Hepatocyte (in vitro differentiated cells): ENCODE measurements at regions not wholly inside any gene's neighbourhood (a gene's known extent, or its start where the extent isn't known, plus 50 kb on each side); places are given as distances from the start of the nearest gene placed in this dataset.

Experiments
- DNase-seq: peaks from one replicate; pipeline ENCODE4 v3.0.0-alpha.2; 2016; ENCODE audit warnings: low spot score
- H2AFZ ChIP-seq: fragments of 200-600 bp; sonication (generic); 2 replicates; pipeline ENCODE4 v1.6.0; 2016; ENCODE audit warnings: antibody characterized with exemption, mild to moderate bottlenecking
- H3K27ac ChIP-seq: fragments of 200-600 bp; sonication (generic); 2 replicates; pipeline ENCODE4 v1.5.1; 2016; ENCODE audit warnings: mild to moderate bottlenecking
- H3K27me3 ChIP-seq: fragments of 200-600 bp; sonication (generic); 2 replicates; pipeline ENCODE4 v1.6.1; 2016
- H3K36me3 ChIP-seq: fragments of 200-600 bp; sonication (generic); replicated peaks from 2 replicates; pipeline ENCODE4 v1.5.1; 2016; ENCODE audit warnings: low read depth; ENCODE audit not compliant: insufficient read depth
- H3K4me1 ChIP-seq: fragments of 200-600 bp; sonication (generic); 2 replicates; pipeline ENCODE4 v1.5.1; 2016; ENCODE audit warnings: mild to moderate bottlenecking, moderate library complexity; ENCODE audit not compliant: insufficient read depth
- H3K4me2 ChIP-seq: fragments of 200-600 bp; sonication (generic); 2 replicates; pipeline ENCODE4 v1.6.0; 2016
- H3K4me3 ChIP-seq: fragments of 200-600 bp; sonication (generic); 2 replicates; pipeline ENCODE4 v1.5.1; 2016; ENCODE audit warnings: mild to moderate bottlenecking
- H3K79me2 ChIP-seq: fragments of 200-600 bp; sonication (generic); 2 replicates; pipeline ENCODE4 v1.6.0; 2017; ENCODE audit warnings: mild to moderate bottlenecking
- H3K9me2 ChIP-seq: fragments of 200-600 bp; sonication (generic); replicated peaks from 2 replicates; pipeline ENCODE4 v1.6.0; 2017; ENCODE audit warnings: mild to moderate bottlenecking; ENCODE audit not compliant: insufficient read depth
- H3K9me3 ChIP-seq: fragments of 200-600 bp; sonication (generic); 2 replicates; pipeline ENCODE4 v1.5.1; 2016; ENCODE audit warnings: low read depth, mild to moderate bottlenecking
- H4K20me1 ChIP-seq: fragments of 200-600 bp; sonication (generic); 2 replicates; pipeline ENCODE4 v1.6.0; 2016; ENCODE audit warnings: mild to moderate bottlenecking; ENCODE audit not compliant: insufficient read depth, poor library complexity, severe bottlenecking
- EZH2 ChIP-seq: fragments of 200-600 bp; sonication (generic); IDR thresholded peaks from 2 replicates; pipeline ENCODE4 v1.6.1; 2016; ENCODE audit warnings: antibody characterized with exemption, mild to moderate bottlenecking, borderline replicate concordance
- EZH2phosphoT487 ChIP-seq: fragments of 200-600 bp; sonication (generic); IDR thresholded peaks from one replicate; pipeline ENCODE4 v1.6.1; 2018; ENCODE audit warnings: antibody characterized with exemption, mild to moderate bottlenecking, low read depth, moderate library complexity; ENCODE audit not compliant: unreplicated experiment, severe bottlenecking
- WGBS: methylation state at CpG from one replicate; pipeline ENCODE4 v1.1.6; 2016; ENCODE audit warnings: low lambda C conversion rate; ENCODE audit errors: missing lambda C conversion rate; 5-methylcytosine and 5-hydroxymethylcytosine counted together
- TF ChIP-seq, protein P1 (sequence below): fragments of 200-600 bp; sonication (generic); IDR thresholded peaks from 2 replicates; pipeline ENCODE4 v1.5.1; 2016; ENCODE audit warnings: antibody characterized with exemption, mild to moderate bottlenecking; ENCODE audit not compliant: poor library complexity

DNA sequence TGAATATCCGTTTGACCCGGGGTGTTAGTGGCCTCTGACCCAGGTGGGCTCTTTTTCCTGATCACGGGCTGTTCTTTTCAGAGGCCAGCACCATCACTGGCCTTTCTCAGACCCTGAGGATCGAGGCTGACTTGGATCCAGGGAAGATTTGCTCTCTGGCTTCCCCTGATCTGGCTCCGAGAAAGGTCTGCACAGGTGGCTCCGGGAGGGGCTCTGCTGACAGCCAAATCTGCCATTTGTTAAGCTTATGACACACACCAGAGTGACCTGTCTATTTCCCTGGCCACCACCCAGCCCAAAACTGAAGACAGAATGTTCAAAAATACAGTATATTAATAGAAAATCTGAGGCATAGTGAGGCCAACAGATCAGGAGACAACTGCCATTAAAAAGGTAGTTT is 221.8 kb upstream of the TNRC6C start:
- H3K27me3 ChIP-seq = no peaks in the 10 kb centered on the region
- no peak for TF ChIP-seq EZH2phosphoT487
- TF ChIP-seq EZH2 = no peak
- TF ChIP-seq, protein P1, sequence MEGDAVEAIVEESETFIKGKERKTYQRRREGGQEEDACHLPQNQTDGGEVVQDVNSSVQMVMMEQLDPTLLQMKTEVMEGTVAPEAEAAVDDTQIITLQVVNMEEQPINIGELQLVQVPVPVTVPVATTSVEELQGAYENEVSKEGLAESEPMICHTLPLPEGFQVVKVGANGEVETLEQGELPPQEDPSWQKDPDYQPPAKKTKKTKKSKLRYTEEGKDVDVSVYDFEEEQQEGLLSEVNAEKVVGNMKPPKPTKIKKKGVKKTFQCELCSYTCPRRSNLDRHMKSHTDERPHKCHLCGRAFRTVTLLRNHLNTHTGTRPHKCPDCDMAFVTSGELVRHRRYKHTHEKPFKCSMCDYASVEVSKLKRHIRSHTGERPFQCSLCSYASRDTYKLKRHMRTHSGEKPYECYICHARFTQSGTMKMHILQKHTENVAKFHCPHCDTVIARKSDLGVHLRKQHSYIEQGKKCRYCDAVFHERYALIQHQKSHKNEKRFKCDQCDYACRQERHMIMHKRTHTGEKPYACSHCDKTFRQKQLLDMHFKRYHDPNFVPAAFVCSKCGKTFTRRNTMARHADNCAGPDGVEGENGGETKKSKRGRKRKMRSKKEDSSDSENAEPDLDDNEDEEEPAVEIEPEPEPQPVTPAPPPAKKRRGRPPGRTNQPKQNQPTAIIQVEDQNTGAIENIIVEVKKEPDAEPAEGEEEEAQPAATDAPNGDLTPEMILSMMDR = no peak
- WGBS = 79% methylated on average over 6 of the region's 6 CpGs
- no peak overlapping the region for H3K4me3 ChIP-seq
- no peak for DNase-seq
- H3K36me3 ChIP-seq = no peaks in the 10 kb centered on the region
- no peak overlapping the region for H3K4me2 ChIP-seq
- no peaks in the 10 kb centered on the region for H3K9me3 ChIP-seq
- H3K27ac ChIP-seq = peak overlapping the region; percentile 85
- H2AFZ ChIP-seq = no peak overlapping the region
- H3K9me2 ChIP-seq = no peaks in the 10 kb centered on the region
- peaks cover 26% of the 10 kb centered on the region for H3K4me1 ChIP-seq
- no peaks in the 10 kb centered on the region for H4K20me1 ChIP-seq
- H3K79me2 ChIP-seq = no peaks in the 10 kb centered on the region

DNA sequence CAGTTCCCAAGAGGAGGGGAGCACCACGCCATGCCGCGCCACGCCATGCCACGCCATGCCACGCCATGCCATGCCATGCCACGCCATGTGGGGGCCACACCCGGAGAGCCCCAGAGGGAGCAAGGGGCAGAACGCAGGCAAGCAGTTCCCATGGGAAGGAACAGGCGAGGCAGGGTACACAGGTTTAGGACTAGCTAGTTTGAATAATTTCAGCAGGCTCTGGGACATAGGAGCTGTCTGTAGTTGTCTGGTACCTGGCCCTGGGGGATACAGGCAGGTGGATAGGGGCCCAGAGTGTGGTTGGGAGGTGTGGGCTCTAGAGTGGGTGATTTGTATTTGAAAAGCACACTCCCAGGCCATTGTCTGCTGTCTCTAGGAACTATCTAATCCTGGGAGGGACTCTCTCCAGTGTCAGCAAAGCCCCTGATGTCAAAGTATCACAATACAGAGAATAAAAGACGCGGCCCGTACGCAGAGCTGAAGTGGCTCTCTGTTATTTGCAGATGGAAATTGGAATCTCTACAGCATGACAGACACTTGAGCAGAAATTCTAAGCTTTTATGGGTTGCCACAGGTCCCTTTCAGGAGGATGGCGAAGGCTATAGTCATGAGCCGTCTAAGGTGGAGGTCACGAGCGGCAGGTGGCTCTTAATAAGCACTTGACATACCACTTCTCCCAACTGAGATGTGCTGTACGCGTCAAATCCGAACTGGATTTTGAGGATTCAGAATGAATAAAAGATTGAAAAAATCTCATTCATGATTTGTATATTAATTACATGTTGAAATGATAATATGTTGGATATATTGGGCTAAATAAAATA is 220.8 kb upstream of the TNRC6C start:
- 93% methylated on average over 21 of the region's 21 CpGs for WGBS

DNA sequence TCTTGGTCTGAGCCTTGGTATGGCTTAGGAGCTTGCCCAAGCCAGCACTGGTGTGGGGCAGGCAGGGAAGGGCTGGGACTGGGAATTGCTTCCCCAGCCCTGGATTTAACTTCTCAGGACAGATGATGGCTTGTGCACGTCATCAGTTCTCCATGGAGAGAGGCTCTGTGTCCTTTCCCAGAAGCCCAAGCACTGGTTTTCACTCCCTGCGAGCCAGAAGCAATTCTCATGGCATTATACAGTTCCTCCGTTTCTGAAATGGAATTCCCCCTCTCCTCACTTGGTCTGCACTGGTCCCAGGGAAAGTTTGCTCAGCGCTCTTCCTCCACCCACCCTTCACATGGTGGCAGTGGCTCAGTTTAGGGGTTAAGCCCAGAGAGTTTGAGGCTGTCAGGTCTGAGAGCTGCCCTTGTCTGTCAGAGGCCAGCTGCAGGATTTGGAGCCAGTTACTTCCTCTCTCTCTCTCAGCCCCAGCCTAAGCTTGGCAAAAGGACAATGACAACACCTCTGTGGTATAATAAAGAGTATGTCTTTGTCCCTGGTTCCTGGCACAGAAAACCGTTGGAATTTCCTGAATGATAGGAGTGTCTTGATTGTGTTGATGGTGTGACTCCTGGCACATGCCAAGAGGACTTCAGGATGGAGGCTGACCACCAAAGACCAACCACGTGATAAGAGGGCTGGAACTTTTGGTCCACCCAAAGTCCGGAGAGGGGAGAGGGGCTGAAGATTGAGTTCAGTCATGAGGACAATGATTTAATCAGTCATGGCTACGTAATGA is 219.6 kb upstream of the TNRC6C start:
- H3K27me3 ChIP-seq = no peaks in the 10 kb centered on the region
- no peaks in the 10 kb centered on the region for H4K20me1 ChIP-seq
- H3K27ac ChIP-seq = no peak overlapping the region
- no peaks in the 10 kb centered on the region for H3K79me2 ChIP-seq
- WGBS = 79% methylated on average over 8 of the region's 8 CpGs
- no peak overlapping the region for H3K4me3 ChIP-seq
- H2AFZ ChIP-seq = no peak overlapping the region
- no peak for DNase-seq
- H3K4me1 ChIP-seq = peaks cover 24% of the 10 kb centered on the region
- TF ChIP-seq EZH2 = no peak
- no peak for TF ChIP-seq EZH2phosphoT487
- TF ChIP-seq, protein P1 = no peak
- H3K36me3 ChIP-seq = no peaks in the 10 kb centered on the region
- no peaks in the 10 kb centered on the region for H3K9me3 ChIP-seq
- no peaks in the 10 kb centered on the region for H3K9me2 ChIP-seq
- no peak overlapping the region for H3K4me2 ChIP-seq

More for the DNA sequence above, 220.8 kb upstream of the TNRC6C start:
- TF ChIP-seq EZH2phosphoT487 = no peak
- TF ChIP-seq EZH2 = no peak
- TF ChIP-seq, protein P1 = no peak
- H3K79me2 ChIP-seq = no peaks in the 10 kb centered on the region
- no peak for DNase-seq
- no peaks in the 10 kb centered on the region for H3K36me3 ChIP-seq
- no peaks in the 10 kb centered on the region for H3K9me2 ChIP-seq
- peaks cover 26% of the 10 kb centered on the region for H3K4me1 ChIP-seq
- no peaks in the 10 kb centered on the region for H3K27me3 ChIP-seq
- no peak overlapping the region for H3K4me3 ChIP-seq
- H3K9me3 ChIP-seq = no peaks in the 10 kb centered on the region
- H4K20me1 ChIP-seq = no peaks in the 10 kb centered on the region
- H2AFZ ChIP-seq = no peak overlapping the region
- no peak overlapping the region for H3K27ac ChIP-seq
- H3K4me2 ChIP-seq = no peak overlapping the region
